Fibroblast of gingiva (primary cell): ENCODE measurements at regions not wholly inside any gene's neighbourhood (a gene's known extent, or its start where the extent isn't known, plus 50 kb on each side); places are given as distances from the start of the nearest gene placed in this dataset.

Source experiments
- DNase-seq: peaks from one replicate; pipeline ENCODE4 v3.0.0-alpha.2; 2011; ENCODE audit warnings: low read depth

GRCh38 chr5:53219174-53219573 lies 109.6 kb upstream of the MOCS2 start:
- no peak for DNase-seq

GRCh38 chr5:53219610-53220009 lies 110.1 kb upstream of the MOCS2 start:
- no peak for DNase-seq

GRCh38 chr5:53233645-53234405 lies 124.3 kb upstream of the MOCS2 start:
- DNase-seq, result no peak

- no peak for DNase-seq
Observed at GRCh38 chr5:53236683-53237082, 127.1 kb upstream of the MOCS2 start.

- DNase-seq, result no peak
Observed at GRCh38 chr5:53237876-53238275, 128.3 kb upstream of the MOCS2 start.

- DNase-seq, result no peak
Observed at GRCh38 chr5:53239301-53239990, 129.9 kb upstream of the MOCS2 start.

- no peak for DNase-seq
Observed at GRCh38 chr5:53240661-53241060, 131.1 kb upstream of the MOCS2 start.

GRCh38 chr5:53241572-53241971 lies 132.0 kb upstream of the MOCS2 start:
- no peak for DNase-seq

- no peak for DNase-seq
Observed at GRCh38 chr5:53243403-53243802, 133.8 kb upstream of the MOCS2 start.

GRCh38 chr5:53246042-53246836 lies 136.7 kb upstream of the MOCS2 start:
- peak; percentile 86 for DNase-seq

GRCh38 chr5:53249529-53250200 lies 140.1 kb upstream of the MOCS2 start:
- DNase-seq, result peak; percentile 95

- no peak for DNase-seq
Observed at GRCh38 chr5:53250201-53250550, 140.6 kb upstream of the MOCS2 start.

GRCh38 chr5:53253421-53253871 lies 143.9 kb upstream of the MOCS2 start:
- peak; percentile 4 for DNase-seq

- DNase-seq, result no peak
Observed at GRCh38 chr5:53256746-53257145, 147.2 kb upstream of the MOCS2 start.

GRCh38 chr5:53257806-53258373 lies 148.3 kb upstream of the MOCS2 start:
- no peak for DNase-seq

- no peak for DNase-seq
Observed at GRCh38 chr5:53259176-53259575, 149.6 kb upstream of the MOCS2 start.

GRCh38 chr5:53260446-53260845 lies 150.9 kb upstream of the MOCS2 start:
- no peak for DNase-seq

- DNase-seq, result no peak
Observed at GRCh38 chr5:53261245-53261644, 151.7 kb upstream of the MOCS2 start.

GRCh38 chr5:53262348-53262970 lies 152.9 kb upstream of the MOCS2 start:
- peak; percentile 46 for DNase-seq

- no peak for DNase-seq
Observed at GRCh38 chr5:53263151-53263550, 153.6 kb upstream of the MOCS2 start.

GRCh38 chr5:53265043-53265442 lies 155.5 kb upstream of the MOCS2 start:
- no peak for DNase-seq
